IPS-NIHi7 (cell line): ENCODE measurements at regions not wholly inside any gene's neighbourhood (a gene's known extent, or its start where the extent isn't known, plus 50 kb on each side); places are given as distances from the start of the nearest gene placed in this dataset.
"Not testable (repeated sequence)": the region's sequence is repeated elsewhere in the genome, so short reads cannot be mapped to it uniquely, and the experiment has no call there.

Experiments
- DNase-seq: peaks from one replicate; pipeline ENCODE4 v3.0.0; 2012; ENCODE audit warnings: mixed read lengths; ENCODE audit errors: extremely low spot score

- DNase-seq, result no peak
Measured at GRCh38 chr16:85239239-85239638, 127.0 kb upstream of the CIBAR2 start.

- DNase-seq, result no peak
Measured at GRCh38 chr16:85239871-85240270, 127.6 kb upstream of the CIBAR2 start.

- no peak for DNase-seq
Measured at GRCh38 chr16:85240982-85241924, 129.0 kb upstream of the CIBAR2 start.

GRCh38 chr16:85242140-85242539 is 129.9 kb upstream of the CIBAR2 start:
- no peak for DNase-seq

GRCh38 chr16:85243308-85243707 is 131.0 kb upstream of the CIBAR2 start:
- no peak for DNase-seq

- not testable (repeated sequence) for DNase-seq
Measured at GRCh38 chr16:85244452-85244851, 132.2 kb upstream of the CIBAR2 start.

GRCh38 chr16:85245307-85246172 is 133.3 kb upstream of the CIBAR2 start:
- DNase-seq, result peak; percentile 75

- no peak for DNase-seq
Measured at GRCh38 chr16:85246473-85246872, 134.2 kb upstream of the CIBAR2 start.

GRCh38 chr16:85246973-85247372 is 134.7 kb upstream of the CIBAR2 start:
- DNase-seq, result no peak

GRCh38 chr16:85248342-85248741 is 136.1 kb upstream of the CIBAR2 start:
- no peak for DNase-seq

GRCh38 chr16:85248857-85249256 is 136.6 kb upstream of the CIBAR2 start:
- no peak for DNase-seq

GRCh38 chr16:85249418-85250146 is 137.3 kb upstream of the CIBAR2 start:
- DNase-seq, result no peak

- DNase-seq, result no peak
Measured at GRCh38 chr16:85250147-85250463, 137.8 kb upstream of the CIBAR2 start.

- no peak for DNase-seq
Measured at GRCh38 chr16:85250609-85251223, 138.4 kb upstream of the CIBAR2 start.

- no peak for DNase-seq
Measured at GRCh38 chr16:85251225-85251760, 139.0 kb upstream of the CIBAR2 start.

GRCh38 chr16:85252014-85252413 is 139.7 kb upstream of the CIBAR2 start:
- DNase-seq, result no peak

GRCh38 chr16:85252461-85252860 is 140.2 kb upstream of the CIBAR2 start:
- DNase-seq, result no peak

GRCh38 chr16:85253084-85253941 is 141.0 kb upstream of the CIBAR2 start:
- peak; percentile 90 for DNase-seq

GRCh38 chr16:85254051-85254450 is 141.8 kb upstream of the CIBAR2 start:
- DNase-seq, result no peak

GRCh38 chr16:85254921-85255320 is 142.6 kb upstream of the CIBAR2 start:
- DNase-seq, result no peak
